ENCODE measurements at regions not wholly inside any gene's neighbourhood (a gene's known extent, or its start where the extent isn't known, plus 50 kb on each side); places are given as distances from the start of the nearest gene placed in this dataset.
"Not testable (repeated sequence)": the region's sequence is repeated elsewhere in the genome, so short reads cannot be mapped to it uniquely, and the experiment has no call there.

- no peak for DNase-seq
Observed at GRCh38 chr13:74557870-74558269, 423.7 kb upstream of the KLF12 start.

GRCh38 chr13:74555651-74556420 is 421.6 kb upstream of the KLF12 start:
- no peak for DNase-seq

- DNase-seq: no peak
Observed at GRCh38 chr13:74555276-74555625, 421.0 kb upstream of the KLF12 start.

- DNase-seq: no peak
Observed at GRCh38 chr13:74554569-74555275, 420.5 kb upstream of the KLF12 start.

- no peak for DNase-seq
Observed at GRCh38 chr13:74550039-74550438, 415.8 kb upstream of the KLF12 start.

GRCh38 chr13:74536649-74537048 is 402.4 kb upstream of the KLF12 start:
- not testable (repeated sequence) for DNase-seq

GRCh38 chr13:74533226-74533625 is 399.0 kb upstream of the KLF12 start:
- DNase-seq: no peak

GRCh38 chr13:74530011-74530410 is 395.8 kb upstream of the KLF12 start:
- no peak for DNase-seq

GRCh38 chr13:74528734-74529513 is 394.7 kb upstream of the KLF12 start:
- DNase-seq: no peak

GRCh38 chr13:74523057-74523456 is 388.9 kb upstream of the KLF12 start:
- no peak for DNase-seq

- no peak for DNase-seq
Observed at GRCh38 chr13:74511523-74511922, 377.3 kb upstream of the KLF12 start.

- no peak for DNase-seq
Observed at GRCh38 chr13:74487091-74487722, 353.0 kb upstream of the KLF12 start.

- no peak for DNase-seq
Observed at GRCh38 chr13:74485757-74486156, 351.6 kb upstream of the KLF12 start.

GRCh38 chr13:74479124-74479523 is 344.9 kb upstream of the KLF12 start:
- DNase-seq: no peak

GRCh38 chr13:74476788-74477187 is 342.6 kb upstream of the KLF12 start:
- no peak for DNase-seq

- DNase-seq: no peak
Observed at GRCh38 chr13:74476365-74476764, 342.2 kb upstream of the KLF12 start.

GRCh38 chr13:74466864-74467263 is 332.7 kb upstream of the KLF12 start:
- DNase-seq: no peak

- no peak for DNase-seq
Observed at GRCh38 chr13:74466020-74466419, 331.8 kb upstream of the KLF12 start.

GRCh38 chr13:74465271-74465670 is 331.1 kb upstream of the KLF12 start:
- no peak for DNase-seq

GRCh38 chr13:74464670-74465069 is 330.5 kb upstream of the KLF12 start:
- DNase-seq: no peak

GRCh38 chr13:74461011-74461410 is 326.8 kb upstream of the KLF12 start:
- no peak for DNase-seq

- no peak for DNase-seq
Observed at GRCh38 chr13:74452881-74453280, 318.7 kb upstream of the KLF12 start.

GRCh38 chr13:74452176-74452575 is 318.0 kb upstream of the KLF12 start:
- DNase-seq: no peak
